Breast epithelium (tissue), 4 donors: ENCODE measurements at regions not wholly inside any gene's neighbourhood (a gene's known extent, or its start where the extent isn't known, plus 50 kb on each side); places are given as distances from the start of the nearest gene placed in this dataset.

Experiments used
- DNase-seq, 2 donors: peaks; one replicate each; pipeline ENCODE4 v3.0.0-alpha.2; 2019; ENCODE audit warnings: low spot score in 2 of 2
- H3K27ac ChIP-seq, 2 donors: fragments of 200-600 bp; sonication (generic) in 1 of 2; one replicate each; pipeline ENCODE4 v1.5.1; 2016 to 2019; ENCODE audit warnings: mild to moderate bottlenecking in 1 of 2
- H3K27me3 ChIP-seq, 2 donors: fragments of 200-600 bp; sonication (generic) in 1 of 2; one replicate each; pipeline versions ENCODE4 v1.5.1 to v1.6.0; 2017 to 2019; ENCODE audit warnings: control low read depth in 1 of 2, mild to moderate bottlenecking in 1 of 2
- H3K36me3 ChIP-seq: fragments of 200-600 bp; one replicate; pipeline ENCODE4 v1.5.1; 2019
- H3K4me1 ChIP-seq, 2 donors: fragments of 200-600 bp; sonication (generic); one replicate each; pipeline ENCODE4 v1.5.1; 2016 to 2019; ENCODE audit warnings: control low read depth in 1 of 2
- H3K4me3 ChIP-seq, 3 donors: fragments of 200-600 bp; sonication (generic); 1 replicate in 2 of 3; 2 replicates in 1 of 3; pipeline ENCODE4 v1.5.1; 2016 to 2019; ENCODE audit warnings: mild to moderate bottlenecking in 3 of 3, moderate library complexity in 2 of 3
- H3K9me3 ChIP-seq, 2 donors: fragments of 200-600 bp; sonication (generic) in 1 of 2; one replicate each; pipeline ENCODE4 v1.5.1; 2016 to 2019; ENCODE audit warnings: control low read depth in 1 of 2
- CTCF ChIP-seq, 3 donors: fragments of 450-650 bp; IDR thresholded peaks; one replicate each; pipeline ENCODE4 v1.5.1; 2016 to 2017; ENCODE audit warnings: antibody characterized with exemption in 3 of 3, mild to moderate bottlenecking in 3 of 3, moderate library complexity in 3 of 3
- POLR2A ChIP-seq: fragments of 450-650 bp; IDR thresholded peaks from one replicate; pipeline ENCODE4 v1.6.1; 2016; ENCODE audit warnings: antibody characterized with exemption, mild to moderate bottlenecking, moderate library complexity
- POLR2AphosphoS5 ChIP-seq, 3 donors: sonication (generic); formaldehyde crosslinking; IDR thresholded peaks; one replicate each; pipeline ENCODE4 v1.6.1; 2017; ENCODE audit warnings: antibody characterized with exemption in 3 of 3
- intact Hi-C: fragments of 100-400 bp; cut with DNase I; formaldehyde crosslinking; loops from one replicate; pipeline ENCODE4 v1.15.1; 2023; ENCODE audit warnings: low total_unique reads

- no peaks in the 10 kb centered on the region for H3K4me1 ChIP-seq
- H3K27me3 ChIP-seq, result no peaks in the 10 kb centered on the region
- no peaks in the 10 kb centered on the region for H3K36me3 ChIP-seq
- TF ChIP-seq POLR2AphosphoS5 (IDR thresholded peaks at IDR 0.05), result no peak
- no peak for TF ChIP-seq POLR2A
- TF ChIP-seq CTCF (IDR thresholded peaks at IDR 0.05), result no peak
- H3K9me3 ChIP-seq, result peaks cover 0 to 7% of the 10 kb centered on the region in 2 donors
- H3K27ac ChIP-seq, result no peak overlapping the region
- intact Hi-C loops, result loop anchor here (5.0 kb wide), 1 partner anchor 591 kb away; no protein-coding TSS in a partner anchor
- no peak for DNase-seq
- no peak overlapping the region for H3K4me3 ChIP-seq
Measured at GRCh38 chr7:123283373-123283772, 83.6 kb upstream of the SLC13A1 start.

- TF ChIP-seq CTCF (IDR thresholded peaks at IDR 0.05) (no peak), POLR2A (no peak), POLR2AphosphoS5 (IDR thresholded peaks at IDR 0.05) (no peak)
- H3K4me1 ChIP-seq, result no peaks in the 10 kb centered on the region
- no peak overlapping the region for H3K27ac ChIP-seq
- H3K9me3 ChIP-seq, result no peaks in the 10 kb centered on the region
- no peaks in the 10 kb centered on the region for H3K27me3 ChIP-seq
- no peak overlapping the region for H3K4me3 ChIP-seq
- no peak for DNase-seq
- H3K36me3 ChIP-seq, result no peaks in the 10 kb centered on the region
- intact Hi-C loops, result loop anchor here (5.0 kb wide), 1 partner anchor 590 kb away; no protein-coding TSS in a partner anchor
Measured at GRCh38 chr7:123282181-123282580, 82.4 kb upstream of the SLC13A1 start.

GRCh38 chr7:123279949-123280348 is 80.2 kb upstream of the SLC13A1 start:
- Histone ChIP-seq H3K4me1 (no peaks in the 10 kb centered on the region), H3K4me3 (no peak overlapping the region), H3K27ac (no peak overlapping the region), H3K36me3 (no peaks in the 10 kb centered on the region), H3K27me3 (no peaks in the 10 kb centered on the region), H3K9me3 (no peaks in the 10 kb centered on the region)
- no peak for TF ChIP-seq POLR2A
- TF ChIP-seq CTCF (IDR thresholded peaks at IDR 0.05), result no peak
- no peak for TF ChIP-seq POLR2AphosphoS5 (IDR thresholded peaks at IDR 0.05)
- intact Hi-C loops, result loop anchor here (5.0 kb wide), 1 partner anchor 588 kb away; no protein-coding TSS in a partner anchor
- no peak for DNase-seq

- no peak for DNase-seq
- no peak overlapping the region for H3K4me3 ChIP-seq
- H3K36me3 ChIP-seq, result no peaks in the 10 kb centered on the region
- intact Hi-C loops, result no loop called here
- H3K4me1 ChIP-seq, result no peaks in the 10 kb centered on the region
- no peaks in the 10 kb centered on the region for H3K9me3 ChIP-seq
- H3K27me3 ChIP-seq, result no peaks in the 10 kb centered on the region
- H3K27ac ChIP-seq, result no peak overlapping the region
- no peak for TF ChIP-seq POLR2AphosphoS5 (IDR thresholded peaks at IDR 0.05)
- TF ChIP-seq CTCF (IDR thresholded peaks at IDR 0.05), result no peak
Measured at GRCh38 chr7:123275036-123275753, 75.4 kb upstream of the SLC13A1 start.

GRCh38 chr7:123273185-123273584 is 73.4 kb upstream of the SLC13A1 start:
- Histone ChIP-seq H3K9me3 (no peaks in the 10 kb centered on the region), H3K27ac (no peak overlapping the region), H3K4me1 (no peaks in the 10 kb centered on the region), H3K27me3 (no peaks in the 10 kb centered on the region), H3K4me3 (no peak overlapping the region), H3K36me3 (no peaks in the 10 kb centered on the region)
- TF ChIP-seq POLR2A (no peak), CTCF (IDR thresholded peaks at IDR 0.05) (no peak), POLR2AphosphoS5 (IDR thresholded peaks at IDR 0.05) (no peak)
- intact Hi-C loops, result no loop called here
- no peak for DNase-seq
